K562 (cell line): ENCODE measurements at regions not wholly inside any gene's neighbourhood (a gene's known extent, or its start where the extent isn't known, plus 50 kb on each side); places are given as distances from the start of the nearest gene placed in this dataset.
A peak's percentile ranks its signal among the peaks of the same experiment; 100 is the strongest.

Experiments
- ATAC-seq: fragments of 200-7000 bp; cut with Tn5 transposase; 3 replicates; pipeline ENCODE4 v1.9.1; 2020; ENCODE audit warnings: moderate library complexity
- BruUV-seq: library from RNA; stranded (reverse); fragments of 400-500 nt; replicated peaks from 2 replicates; lab custom pipeline; 2021; lab: Mats Ljungman, UMichigan
- CTCF ChIA-PET: fragments of 300-600 bp; formaldehyde crosslinking; extraction: SDS; loops from one replicate; lab custom pipeline; 2021; ENCODE audit warnings: low intra/inter-chr PET ratio; lab: Yijun Ruan, JAX
- POLR2A ChIA-PET: fragments of 300-600, 350-650 bp; sonication (Branson Sonifier 250); formaldehyde crosslinking; extraction: SDS; loops from one replicate; lab custom pipeline; 2021; ENCODE audit warnings: antibody characterized with exemption, inconsistent platforms; lab: Yijun Ruan, JAX
- DNase-seq, 4 experiments: peaks; one replicate each; pipeline versions ENCODE4 v3.0.0 to v3.0.0-alpha.2; 2011 to 2018; ENCODE audit warnings: low spot score in 3 of 4, mixed read lengths in 3 of 4; ENCODE audit errors: extremely low read depth in 1 of 4
- FAIRE-seq: peaks from 2 replicates; lab custom pipeline; 2011; peaks lifted over from hg19 to GRCh38; lab: Jason Lieb, UNC
- H2AFZ ChIP-seq: 2 replicates; pipeline ENCODE4 v1.6.0; 2011; ENCODE audit warnings: low read depth, low read length, control low read depth, inconsistent platforms
- H3K27ac ChIP-seq: fragments of 200-600 bp; 3 replicates; pipeline ENCODE4 v1.8.0; 2011; ENCODE audit warnings: low read depth, mild to moderate bottlenecking, control low read depth, inconsistent platforms, low read length, moderate library complexity, mixed read lengths; ENCODE audit errors: extremely low read depth
- H3K27me3 ChIP-seq, 2 experiments: fragments of 300-600 bp in 1 of 2; 2 replicates in 1 of 2; 3 replicates in 1 of 2; pipeline versions ENCODE4 v1.6.0 to v1.8.0; 2011; ENCODE audit warnings: inconsistent platforms in 2 of 2, low read length in 2 of 2, mild to moderate bottlenecking in 1 of 2, mixed read lengths in 1 of 2, moderate library complexity in 1 of 2; ENCODE audit not compliant: control insufficient read depth in 2 of 2, insufficient read depth in 2 of 2
- H3K36me3 ChIP-seq: fragments of 300-600 bp; 3 replicates; pipeline ENCODE4 v1.8.0; 2011; ENCODE audit warnings: mild to moderate bottlenecking, low read length, inconsistent platforms; ENCODE audit not compliant: control insufficient read depth, insufficient read depth
- H3K4me1 ChIP-seq, 2 experiments: fragments of 200-600 bp in 1 of 2; replicated peaks in 1 of 2; 2 replicates in 1 of 2; 3 replicates in 1 of 2; pipeline versions ENCODE4 v1.5.1 to v1.8.0; 2011; ENCODE audit warnings: inconsistent platforms in 2 of 2, low read length in 2 of 2, mild to moderate bottlenecking in 1 of 2, mixed read lengths in 1 of 2, moderate library complexity in 1 of 2; ENCODE audit not compliant: control insufficient read depth in 2 of 2, insufficient read depth in 2 of 2
- H3K4me2 ChIP-seq: 2 replicates; pipeline ENCODE4 v1.6.1; 2011; ENCODE audit warnings: low read length, control low read depth, inconsistent platforms, mixed read lengths; ENCODE audit not compliant: insufficient read depth
- H3K4me3 ChIP-seq: fragments of 200-600 bp; sonication (generic), shearing (Covaris generic); 2 replicates; pipeline ENCODE4 v1.5.1; 2016; ENCODE audit warnings: control low read depth, inconsistent platforms
- H3K79me2 ChIP-seq: fragments of 200-600 bp; 3 replicates; pipeline ENCODE4 v1.8.0; 2011; ENCODE audit warnings: low read length, inconsistent platforms; ENCODE audit not compliant: control insufficient read depth, insufficient read depth
- H3K9ac ChIP-seq, 2 experiments: 2 replicates each; pipeline versions ENCODE4 v1.6.0 to v1.6.1; 2011; ENCODE audit warnings: low read depth in 2 of 2, low read length in 2 of 2, control low read depth in 1 of 2, inconsistent platforms in 1 of 2, mild to moderate bottlenecking in 1 of 2, mixed read lengths in 1 of 2; ENCODE audit not compliant: insufficient read depth in 1 of 2
- H3K9me1 ChIP-seq: one replicate; pipeline ENCODE4 v1.6.0; 2011; ENCODE audit warnings: inconsistent platforms, mild to moderate bottlenecking, low read length, moderate library complexity; ENCODE audit not compliant: control insufficient read depth, insufficient read depth
- H3K9me3 ChIP-seq: replicated peaks from 2 replicates; pipeline ENCODE4 v1.5.1; 2011; ENCODE audit warnings: low read depth, low read length, inconsistent platforms; ENCODE audit not compliant: control insufficient read depth, insufficient read depth
- H4K20me1 ChIP-seq: replicated peaks from 2 replicates; pipeline ENCODE4 v1.6.1; 2011; ENCODE audit warnings: low read length, inconsistent platforms, mixed read lengths; ENCODE audit not compliant: control insufficient read depth, insufficient read depth
- CBFA2T3 ChIP-seq: fragments of 450-650 bp; IDR thresholded peaks from 2 replicates; pipeline ENCODE4 v1.6.1; 2017
- CBX5 ChIP-seq: IDR thresholded peaks from 2 replicates; pipeline ENCODE4 v1.6.1; 2014; ENCODE audit warnings: low read depth, borderline replicate concordance
- DIDO1 ChIP-seq: fragments of 450-650 bp; IDR thresholded peaks from 2 replicates; pipeline ENCODE4 v1.6.1; 2016; ENCODE audit warnings: low read depth, missing biosample characterization, missing genetic modification characterization
- HCFC1 ChIP-seq: IDR thresholded peaks from 2 replicates; pipeline ENCODE4 v1.6.1; 2012; ENCODE audit warnings: low read depth, low read length, improper control_type of control experiment
- MTA3 ChIP-seq: fragments of 450-650 bp; formaldehyde crosslinking; IDR thresholded peaks from 2 replicates; pipeline ENCODE4 v1.6.1; 2017; ENCODE audit warnings: mild to moderate bottlenecking, borderline replicate concordance
- NCOA1 ChIP-seq: fragments of 450-650 bp; IDR thresholded peaks from 2 replicates; pipeline ENCODE4 v1.6.1; 2016; ENCODE audit warnings: low read depth
- NR2C1 ChIP-seq, 2 experiments: fragments of 450-650 bp; IDR thresholded peaks; 2 replicates each; pipeline ENCODE4 v1.6.1; 2017; ENCODE audit warnings: mild to moderate bottlenecking in 2 of 2, antibody characterized with exemption in 1 of 2, inconsistent platforms in 1 of 2, missing compliant biosample characterization in 1 of 2, missing genetic modification characterization in 1 of 2
- RCOR1 ChIP-seq, 2 experiments: IDR thresholded peaks; 2 replicates each; pipeline ENCODE4 v1.6.1; 2012; ENCODE audit warnings: low read depth in 2 of 2, low read length in 2 of 2, borderline replicate concordance in 1 of 2, improper control_type of control experiment in 1 of 2
- SOX6 ChIP-seq: fragments of 450-650 bp; IDR thresholded peaks from 2 replicates; pipeline ENCODE4 v1.6.1; 2014; ENCODE audit warnings: mild to moderate bottlenecking
- TBL1XR1 ChIP-seq, 2 experiments: IDR thresholded peaks; 2 replicates each; pipeline ENCODE4 v1.6.1; 2012; ENCODE audit warnings: improper control_type of control experiment in 2 of 2, low read length in 2 of 2, mild to moderate bottlenecking in 1 of 2
- TCF7 ChIP-seq: sonication (generic); IDR thresholded peaks from 2 replicates; pipeline ENCODE4 v1.6.1; 2016; ENCODE audit warnings: antibody characterized with exemption, borderline replicate concordance
- ZNF197 ChIP-seq: fragments of 200-800 bp; sonication (Bioruptor generic); IDR thresholded peaks from 2 replicates; pipeline ENCODE4 v1.6.1; 2016; ENCODE audit warnings: low read depth, missing genetic modification characterization, missing compliant biosample characterization
- ZNF217 ChIP-seq: sonication (generic); formaldehyde crosslinking; IDR thresholded peaks from 2 replicates; pipeline ENCODE4 v1.8.0; 2022; ENCODE audit warnings: mild to moderate bottlenecking, missing genetic modification reagents
- WGBS: fragments of 100-300 bp; shearing (Covaris generic); methylation state at CpG from one replicate; pipeline ENCODE4 v1.1.6; 2016; ENCODE audit warnings: low coverage, mixed read lengths; ENCODE audit not compliant: insufficient coverage; ENCODE audit errors: missing lambda C conversion rate; 5-methylcytosine and 5-hydroxymethylcytosine counted together
- in situ Hi-C: fragments of 300-500 bp; cut with MboI; formaldehyde crosslinking; loops from 4 replicates; pipeline ENCODE4 v1.15.0; 2018; ENCODE audit warnings: inconsistent platforms, mixed read lengths
- intact Hi-C: fragments of 100-400 bp; cut with micrococcal nuclease; formaldehyde crosslinking; loops from 2 replicates; pipeline ENCODE4 v1.14.2; 2022
- TF ChIP-seq, protein P1 (sequence below): fragments of 450-650 bp; formaldehyde crosslinking; IDR thresholded peaks from 2 replicates; pipeline ENCODE4 v1.4.0; 2020; ENCODE audit warnings: mild to moderate bottlenecking
- TF ChIP-seq, protein P2 (sequence below): IDR thresholded peaks from 2 replicates; pipeline ENCODE4 v1.6.1; 2011; ENCODE audit warnings: borderline replicate concordance, low read depth, mild to moderate bottlenecking, moderate library complexity, low read length; ENCODE audit not compliant: insufficient read depth, poor library complexity, severe bottlenecking
- TF ChIP-seq, protein P3 (sequence below), 2 experiments: fragments of 450-650 bp in 1 of 2; sonication (generic) in 1 of 2; formaldehyde crosslinking in 1 of 2; IDR thresholded peaks in 1 of 2; conservative IDR thresholded peaks in 1 of 2; 2 replicates each; pipeline versions ENCODE4 v1.6.1 to v1.8.1; 2016 to 2023; ENCODE audit warnings: mild to moderate bottlenecking in 2 of 2, moderate library complexity in 2 of 2, inconsistent platforms in 1 of 2, missing genetic modification reagents in 1 of 2
- TF ChIP-seq, protein P4 (sequence below): sonication (generic); formaldehyde crosslinking; IDR thresholded peaks from 2 replicates; pipeline ENCODE4 v1.8.1; 2023; ENCODE audit warnings: mild to moderate bottlenecking, missing genetic modification reagents, moderate library complexity

GRCh38 chr15:95559875-95560394 is 770.6 kb upstream of the NR2F2 start:
- CTCF ChIA-PET, result no interaction called here
- Histone ChIP-seq H3K9ac (no peak overlapping the region), H4K20me1 (no peaks in the 10 kb centered on the region), H3K79me2 (no peaks in the 10 kb centered on the region), H2AFZ (peak overlapping the region; percentile 54), H3K4me2 (no peak overlapping the region), H3K9me3 (no peaks in the 10 kb centered on the region), H3K4me3 (no peak overlapping the region), H3K27me3 (no peaks in the 10 kb centered on the region), H3K4me1 (peaks cover 0 to 22% of the 10 kb centered on the region in 2 experiments; a peak in 3 of 5 replicates), H3K36me3 (no peaks in the 10 kb centered on the region), H3K27ac (peak overlapping the region; percentile 36; the same call in 2 of the 3 replicates), H3K9me1 (no peaks in the 10 kb centered on the region)
- DNase-seq (peak; percentile 22 to 76 (median 37)), ATAC-seq (peak; percentile 86), FAIRE-seq (peak; percentile 92)
- POLR2A ChIA-PET, result no interaction called here
- intact Hi-C loops, result no loop called here
- in situ Hi-C loops, result no loop called here
- WGBS, result 10% methylated on average over 7 of the region's 7 CpGs
- no TSS peak for BruUV-seq
- 0 out of 2 replicates have a peak, but pooled peaks have one; percentile 18 for TF ChIP-seq DIDO1 (tag)
- 0 out of 2 replicates have a peak, but pooled peaks have one; percentile 63 for TF ChIP-seq MTA3
- TF ChIP-seq SOX6, result peak; percentile 90
- TF ChIP-seq RCOR1 (IDR thresholded peaks at IDR 0.05; ENCODE audit: borderline replicate concordance in 1 of 2, low read depth in 2 of 2, low read length in 2 of 2), result peak in 1 of 2 experiments; percentile 89; a peak in 2 of 4 replicates
- TF ChIP-seq HCFC1, result peak; percentile 42; the same call in 1 of the 2 replicates
- no peak for TF ChIP-seq TCF7
- TF ChIP-seq, protein P1, sequence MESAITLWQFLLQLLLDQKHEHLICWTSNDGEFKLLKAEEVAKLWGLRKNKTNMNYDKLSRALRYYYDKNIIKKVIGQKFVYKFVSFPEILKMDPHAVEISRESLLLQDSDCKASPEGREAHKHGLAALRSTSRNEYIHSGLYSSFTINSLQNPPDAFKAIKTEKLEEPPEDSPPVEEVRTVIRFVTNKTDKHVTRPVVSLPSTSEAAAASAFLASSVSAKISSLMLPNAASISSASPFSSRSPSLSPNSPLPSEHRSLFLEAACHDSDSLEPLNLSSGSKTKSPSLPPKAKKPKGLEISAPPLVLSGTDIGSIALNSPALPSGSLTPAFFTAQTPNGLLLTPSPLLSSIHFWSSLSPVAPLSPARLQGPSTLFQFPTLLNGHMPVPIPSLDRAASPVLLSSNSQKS (CRISPR knock-in tag), result no peak
- TF ChIP-seq CBX5, result peak; percentile 69; the same call in 1 of the 2 replicates
- TF ChIP-seq, protein P2, sequence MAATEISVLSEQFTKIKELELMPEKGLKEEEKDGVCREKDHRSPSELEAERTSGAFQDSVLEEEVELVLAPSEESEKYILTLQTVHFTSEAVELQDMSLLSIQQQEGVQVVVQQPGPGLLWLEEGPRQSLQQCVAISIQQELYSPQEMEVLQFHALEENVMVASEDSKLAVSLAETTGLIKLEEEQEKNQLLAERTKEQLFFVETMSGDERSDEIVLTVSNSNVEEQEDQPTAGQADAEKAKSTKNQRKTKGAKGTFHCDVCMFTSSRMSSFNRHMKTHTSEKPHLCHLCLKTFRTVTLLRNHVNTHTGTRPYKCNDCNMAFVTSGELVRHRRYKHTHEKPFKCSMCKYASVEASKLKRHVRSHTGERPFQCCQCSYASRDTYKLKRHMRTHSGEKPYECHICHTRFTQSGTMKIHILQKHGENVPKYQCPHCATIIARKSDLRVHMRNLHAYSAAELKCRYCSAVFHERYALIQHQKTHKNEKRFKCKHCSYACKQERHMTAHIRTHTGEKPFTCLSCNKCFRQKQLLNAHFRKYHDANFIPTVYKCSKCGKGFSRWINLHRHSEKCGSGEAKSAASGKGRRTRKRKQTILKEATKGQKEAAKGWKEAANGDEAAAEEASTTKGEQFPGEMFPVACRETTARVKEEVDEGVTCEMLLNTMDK, result no peak
- TF ChIP-seq, protein P3, sequence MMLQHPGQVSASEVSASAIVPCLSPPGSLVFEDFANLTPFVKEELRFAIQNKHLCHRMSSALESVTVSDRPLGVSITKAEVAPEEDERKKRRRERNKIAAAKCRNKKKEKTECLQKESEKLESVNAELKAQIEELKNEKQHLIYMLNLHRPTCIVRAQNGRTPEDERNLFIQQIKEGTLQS (IDR thresholded peaks at IDR 0.05), result peak; percentile 98
- TF ChIP-seq, protein P3 (CRISPR knock-in tag; conservative IDR thresholded peaks at IDR 0.05), result peak; percentile 88
- peak; percentile 62 for TF ChIP-seq CBFA2T3
- 0 out of 2 replicates have a peak, but pooled peaks have one; percentile 24 for TF ChIP-seq NCOA1
- TF ChIP-seq, protein P4, sequence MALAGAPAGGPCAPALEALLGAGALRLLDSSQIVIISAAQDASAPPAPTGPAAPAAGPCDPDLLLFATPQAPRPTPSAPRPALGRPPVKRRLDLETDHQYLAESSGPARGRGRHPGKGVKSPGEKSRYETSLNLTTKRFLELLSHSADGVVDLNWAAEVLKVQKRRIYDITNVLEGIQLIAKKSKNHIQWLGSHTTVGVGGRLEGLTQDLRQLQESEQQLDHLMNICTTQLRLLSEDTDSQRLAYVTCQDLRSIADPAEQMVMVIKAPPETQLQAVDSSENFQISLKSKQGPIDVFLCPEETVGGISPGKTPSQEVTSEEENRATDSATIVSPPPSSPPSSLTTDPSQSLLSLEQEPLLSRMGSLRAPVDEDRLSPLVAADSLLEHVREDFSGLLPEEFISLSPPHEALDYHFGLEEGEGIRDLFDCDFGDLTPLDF, result 0 out of 2 replicates have a peak, but pooled peaks have one; percentile 15
- no peak for TF ChIP-seq NR2C1 (IDR thresholded peaks at IDR 0.05)
- TF ChIP-seq NR2C1 (tag; IDR thresholded peaks at IDR 0.05), result 0 out of 2 replicates have a peak, but pooled peaks have one; percentile 50
- no peak for TF ChIP-seq ZNF217 (CRISPR knock-in tag)
- TF ChIP-seq TBL1XR1 (IDR thresholded peaks at IDR 0.05; ENCODE audit: low read length in 2 of 2), result peak in 1 of 2 experiments; percentile 88; a peak in 2 of 4 replicates
- TF ChIP-seq ZNF197 (CRISPR knock-in tag), result no peak
